GM12891 (cell line): ENCODE measurements at regions not wholly inside any gene's neighbourhood (a gene's known extent, or its start where the extent isn't known, plus 50 kb on each side); places are given as distances from the start of the nearest gene placed in this dataset.
"Not testable (repeated sequence)": the region's sequence is repeated elsewhere in the genome, so short reads cannot be mapped to it uniquely, and the experiment has no call there.

Experiments used
- DNase-seq: peaks from one replicate; pipeline ENCODE4 v3.0.0; 2011; ENCODE audit warnings: low spot score; ENCODE audit not compliant: insufficient read length
- FAIRE-seq: peaks from 2 replicates; lab custom pipeline; 2011; peaks lifted over from hg19 to GRCh38; lab: Jason Lieb, UNC
- PAX5 ChIP-seq: IDR thresholded peaks from 2 replicates; pipeline ENCODE4 v1.6.1; 2011; ENCODE audit warnings: low read length, moderate library complexity, mild to moderate bottlenecking; ENCODE audit not compliant: insufficient read depth, severe bottlenecking
- POLR2A ChIP-seq: IDR thresholded peaks from 2 replicates; pipeline ENCODE4 v1.6.1; 2011; ENCODE audit warnings: low read depth, low read length, control low read depth
- POLR2AphosphoS5 ChIP-seq: IDR thresholded peaks from 2 replicates; pipeline ENCODE4 v1.6.1; 2011; ENCODE audit warnings: low read depth, low read length, control low read depth
- POU2F2 ChIP-seq: IDR thresholded peaks from 2 replicates; pipeline ENCODE4 v1.6.1; 2011; ENCODE audit warnings: low read depth, mild to moderate bottlenecking, control low read depth, low read length, moderate library complexity
- SPI1 ChIP-seq: IDR thresholded peaks from 2 replicates; pipeline ENCODE4 v1.6.1; 2011; ENCODE audit warnings: low read depth, low read length, control low read depth
- TAF1 ChIP-seq: IDR thresholded peaks from 2 replicates; pipeline ENCODE4 v1.6.1; 2011; ENCODE audit warnings: low read depth, low read length, control low read depth

DNA sequence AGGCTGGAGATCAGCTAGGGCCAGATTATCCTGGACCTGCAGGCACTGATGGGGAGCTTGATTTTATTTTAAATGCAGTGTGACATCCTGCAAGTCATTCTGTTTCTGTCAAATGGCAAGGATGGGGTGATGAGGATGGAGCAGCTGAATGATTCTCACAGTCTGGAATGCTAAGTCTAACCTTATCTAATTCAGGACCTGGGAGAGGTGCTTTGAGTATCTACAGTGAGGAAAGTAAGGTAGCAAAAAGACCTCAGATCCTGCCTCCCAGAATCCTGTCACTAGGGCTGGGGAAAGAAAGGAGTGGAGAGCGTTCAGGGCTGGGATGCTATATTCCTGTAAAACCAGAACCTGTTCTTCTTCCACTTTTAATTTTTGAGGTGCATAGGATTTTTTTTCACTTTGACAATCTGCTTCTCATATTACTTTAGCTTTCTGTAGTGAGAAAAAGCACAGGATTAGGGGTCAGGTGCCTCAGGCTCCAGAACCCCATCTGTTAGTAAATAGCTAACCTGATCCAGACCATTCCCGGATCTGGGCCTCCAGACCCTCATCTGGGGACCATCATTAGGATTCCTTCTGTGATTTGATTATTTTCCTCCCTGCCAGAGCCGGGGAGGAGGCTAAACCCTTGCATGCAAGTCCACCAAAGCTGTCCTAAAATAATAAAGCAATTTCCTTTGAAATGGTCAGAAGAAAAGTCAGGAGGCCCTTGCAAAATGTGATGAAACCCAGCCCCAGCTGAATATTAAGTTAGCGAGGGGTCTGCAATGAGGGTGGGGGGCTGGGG lies 54.7 kb downstream of the ASCL1 start:
- FAIRE-seq (no peak), DNase-seq (no peak)
- TF ChIP-seq TAF1 (no peak), POLR2A (no peak), POLR2AphosphoS5 (no peak), SPI1 (no peak), PAX5 (no peak), POU2F2 (no peak)

DNA sequence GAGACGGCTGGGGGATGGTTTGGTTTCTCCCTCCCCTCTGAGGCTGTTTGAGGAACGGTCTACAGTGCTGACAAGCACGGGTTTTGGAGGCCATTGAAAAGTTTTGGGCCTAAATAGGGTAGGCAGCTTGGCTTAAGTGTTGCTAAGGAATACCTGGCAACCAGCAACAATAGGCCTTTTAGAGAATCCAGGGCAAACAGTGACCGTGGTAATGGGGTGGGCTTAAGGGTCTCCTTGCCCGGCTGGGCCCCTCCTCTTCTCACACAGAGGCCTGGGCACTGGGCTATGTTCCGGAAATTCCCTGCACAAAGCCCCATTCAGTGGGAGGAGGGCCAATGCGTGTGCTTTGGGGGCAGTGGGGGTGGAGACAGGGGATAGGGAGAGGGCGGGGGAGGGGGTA lies 55.4 kb downstream of the ASCL1 start:
- FAIRE-seq (no peak), DNase-seq (no peak)
- TF ChIP-seq POLR2AphosphoS5 = no peak
- TF ChIP-seq TAF1 = no peak
- TF ChIP-seq POU2F2 = no peak
- TF ChIP-seq PAX5 = no peak
- no peak for TF ChIP-seq POLR2A

DNA sequence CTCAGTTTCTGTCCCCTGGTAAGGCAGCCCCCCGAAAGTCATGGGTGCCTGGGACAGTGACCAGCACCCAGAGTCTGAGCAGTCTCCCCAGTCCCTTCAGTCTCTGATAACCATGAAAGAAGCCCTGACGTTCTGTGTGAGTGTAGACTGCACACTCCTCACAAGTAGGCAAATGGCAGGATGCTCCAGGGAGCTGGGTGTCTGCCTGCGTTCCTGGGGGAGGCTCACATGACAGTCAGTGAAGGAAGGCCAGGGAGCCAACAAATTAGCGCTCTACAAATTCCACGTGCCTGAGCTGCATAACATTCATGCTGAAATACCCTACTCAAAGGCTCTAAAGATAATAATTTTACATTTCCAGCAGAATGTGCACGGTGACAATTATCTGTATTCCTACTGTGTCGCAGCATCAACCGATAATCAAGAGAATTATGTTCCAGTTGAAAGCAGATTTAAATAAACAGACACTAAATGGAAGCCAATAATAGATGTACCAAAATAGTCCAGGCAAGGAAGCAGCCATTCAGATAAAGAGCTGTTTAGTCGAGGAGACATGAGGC lies 56.3 kb downstream of the ASCL1 start:
- TF ChIP-seq SPI1 (no peak), POLR2A (no peak), POU2F2 (no peak), POLR2AphosphoS5 (no peak), PAX5 (no peak), TAF1 (no peak)
- FAIRE-seq = no peak
- DNase-seq = no peak

DNA sequence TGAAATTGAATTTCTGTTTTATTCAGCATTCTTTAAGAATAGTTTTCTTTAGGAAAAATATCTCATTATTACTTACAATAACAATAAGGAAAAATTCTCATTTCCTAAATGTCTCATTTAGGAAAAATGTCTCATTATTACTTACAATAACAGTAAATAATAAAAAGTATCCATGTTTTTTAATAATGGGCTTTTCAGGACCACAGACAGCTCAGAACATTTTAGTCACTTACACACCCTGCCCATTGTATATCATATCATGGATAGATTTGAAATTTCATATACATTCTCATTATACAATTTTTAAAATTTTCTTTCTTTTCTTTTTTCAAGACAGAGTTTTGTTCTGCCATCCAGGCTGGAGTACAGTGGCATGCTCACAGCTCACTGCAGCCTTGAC lies 58.9 kb downstream of the ASCL1 start:
- DNase-seq (no peak), FAIRE-seq (no peak)
- TF ChIP-seq POLR2AphosphoS5 (no peak), PAX5 (no peak), POU2F2 (no peak), SPI1 (no peak), POLR2A (no peak), TAF1 (no peak)

DNA sequence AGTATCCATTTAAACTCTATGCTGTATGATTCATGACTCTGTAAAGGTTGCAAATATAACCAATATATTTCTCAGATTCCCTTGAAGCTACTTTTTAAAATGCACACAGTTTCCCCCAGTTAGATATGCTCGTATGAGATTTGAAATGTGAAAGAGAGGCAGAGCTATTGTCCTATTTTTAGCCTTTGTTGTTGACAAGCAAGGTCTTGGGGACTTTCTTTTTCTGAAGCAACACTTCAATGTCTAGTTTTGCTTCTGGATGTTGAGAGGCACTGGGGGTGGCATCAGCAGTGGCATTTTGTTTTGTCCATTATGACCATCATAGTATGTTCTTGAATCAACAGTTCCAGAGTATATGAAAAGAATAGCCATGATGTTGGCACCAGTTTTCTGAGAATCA lies 63.4 kb downstream of the ASCL1 start:
- DNase-seq = no peak
- FAIRE-seq = no peak
- TF ChIP-seq PAX5 (no peak), TAF1 (no peak), POLR2A (no peak), SPI1 (no peak), POLR2AphosphoS5 (no peak), POU2F2 (no peak)

DNA sequence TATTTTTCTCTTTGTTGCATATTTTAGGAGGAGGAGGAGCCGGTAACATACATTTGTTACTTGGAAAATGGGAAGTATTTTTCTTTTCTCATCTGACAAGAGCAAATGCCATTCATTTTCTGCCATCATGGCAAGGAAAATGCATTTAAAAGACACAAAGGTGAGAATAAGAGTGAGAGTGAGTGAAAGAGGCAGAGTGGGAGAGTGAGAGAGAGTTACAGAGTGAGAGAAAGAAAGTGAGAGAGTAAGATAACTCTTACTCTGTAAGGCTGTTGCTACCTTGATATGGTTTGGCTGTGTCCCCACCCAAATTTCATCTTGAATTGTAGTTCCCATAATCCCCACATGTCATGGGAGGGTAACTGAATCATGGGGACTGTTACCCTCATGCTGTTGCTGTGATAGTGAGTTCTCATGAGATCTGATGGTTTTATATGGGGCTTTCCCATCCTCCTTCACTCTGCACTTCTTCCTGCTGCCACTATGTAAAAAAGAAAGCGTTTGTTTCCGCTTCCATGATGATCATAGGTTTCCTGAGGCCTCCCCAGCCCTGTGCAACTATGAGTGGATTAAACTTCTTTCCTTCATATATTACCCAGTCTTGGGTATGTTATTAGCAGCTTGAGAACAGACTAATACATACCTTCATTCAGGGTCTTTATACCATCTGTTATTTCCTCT lies 64.2 kb downstream of the ASCL1 start:
- DNase-seq (no peak), FAIRE-seq (no peak)
- no peak for TF ChIP-seq PAX5
- TF ChIP-seq TAF1 = no peak
- no peak for TF ChIP-seq POLR2AphosphoS5
- TF ChIP-seq SPI1 = no peak
- no peak for TF ChIP-seq POLR2A
- no peak for TF ChIP-seq POU2F2

DNA sequence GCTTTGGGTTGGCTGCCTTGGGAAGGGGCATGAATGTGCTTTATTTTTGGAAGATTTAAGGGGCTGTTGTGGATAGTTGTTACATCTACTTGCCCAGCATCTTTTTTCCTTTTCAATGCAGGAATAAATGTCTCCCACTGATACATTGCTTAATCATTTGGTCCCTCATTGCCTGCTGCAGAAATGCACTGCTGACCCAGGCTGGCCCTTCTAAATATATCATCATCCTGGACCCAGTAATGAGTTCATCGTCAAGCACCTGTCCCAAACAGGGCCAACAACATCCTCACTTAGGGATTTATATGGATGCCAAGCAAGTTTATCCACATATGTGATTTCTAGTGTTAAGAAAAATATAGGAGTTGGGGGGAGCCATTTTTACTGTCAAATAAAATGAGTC lies 67.2 kb downstream of the ASCL1 start:
- TF ChIP-seq SPI1 (no peak), POLR2AphosphoS5 (no peak), TAF1 (no peak), POLR2A (no peak), POU2F2 (no peak), PAX5 (no peak)
- DNase-seq = no peak
- FAIRE-seq = no peak

DNA sequence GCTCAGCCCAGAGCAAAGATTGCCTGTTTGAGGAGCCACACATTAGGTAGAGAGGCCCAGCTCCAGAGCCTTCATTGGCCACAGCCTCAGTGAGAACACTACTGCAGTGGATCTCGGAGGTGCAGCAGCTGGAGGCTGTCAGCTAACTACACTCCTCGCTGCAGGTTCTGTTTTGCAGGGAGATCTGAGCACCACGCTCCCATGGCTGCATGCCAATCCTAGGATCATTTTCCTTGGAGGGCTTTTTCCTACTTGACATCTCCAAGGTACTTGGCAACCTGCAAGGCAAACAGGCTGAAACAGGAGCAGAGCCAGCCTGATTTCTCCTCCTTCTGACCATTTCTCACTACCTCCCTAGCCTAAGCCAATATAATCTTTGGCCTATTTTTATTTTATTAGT lies 69.2 kb downstream of the ASCL1 start:
- FAIRE-seq, DNase-seq: not testable (repeated sequence)

DNA sequence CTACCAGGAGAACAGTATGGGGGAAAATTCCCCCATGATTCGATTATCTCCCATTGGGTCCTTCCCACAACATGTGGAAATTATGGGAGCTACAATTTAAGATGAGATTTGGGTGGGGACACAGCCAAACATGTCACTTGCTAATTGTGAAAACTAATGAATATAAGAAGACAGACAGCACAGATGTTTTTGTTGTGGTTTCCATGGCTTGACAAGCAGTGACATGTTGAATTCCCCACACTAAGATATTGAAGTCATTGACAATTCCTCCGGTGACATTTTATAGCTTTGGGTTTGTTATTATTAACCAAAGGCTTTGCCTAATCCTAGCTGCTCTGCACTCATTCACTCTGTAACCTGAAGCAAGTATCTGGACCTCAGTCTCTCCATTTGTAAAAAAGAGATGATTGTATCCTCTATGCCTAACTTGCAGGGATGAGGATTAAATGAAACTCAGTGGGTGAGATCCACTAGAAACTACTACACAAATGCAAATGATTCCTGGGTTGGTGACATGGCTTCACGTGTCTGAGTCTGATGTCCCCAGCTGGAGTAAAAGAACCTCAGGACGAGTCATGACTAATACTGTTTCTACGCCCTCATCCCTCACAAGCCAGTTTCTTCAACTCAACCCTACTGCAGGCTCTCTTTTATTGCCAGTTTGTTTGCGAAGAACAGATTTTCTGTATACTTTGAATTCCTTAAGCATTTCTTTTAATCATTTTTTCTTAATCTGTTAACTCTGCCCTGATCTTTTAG lies 71.6 kb downstream of the ASCL1 start:
- FAIRE-seq (no peak), DNase-seq (no peak)
- TF ChIP-seq SPI1 (no peak), TAF1 (no peak), POLR2A (no peak), POU2F2 (no peak), POLR2AphosphoS5 (no peak), PAX5 (no peak)
